Liver (tissue), 3 donors: ENCODE measurements at regions not wholly inside any gene's neighbourhood (a gene's known extent, or its start where the extent isn't known, plus 50 kb on each side); places are given as distances from the start of the nearest gene placed in this dataset.

Experiments used
- CTCF ChIP-seq: fragments of 150-350 bp; IDR thresholded peaks from 2 replicates; pipeline ENCODE4 v1.5.1; 2017; ENCODE audit warnings: improper control_type of control experiment, low read depth, low read length; ENCODE audit not compliant: missing input control
- EGR1 ChIP-seq, 2 donors: IDR thresholded peaks; 2 replicates each; pipeline ENCODE4 v1.6.1; 2016 to 2018; ENCODE audit warnings: antibody characterized with exemption in 2 of 2, low read depth in 2 of 2
- FOXA1 ChIP-seq: IDR thresholded peaks from 2 replicates; pipeline ENCODE4 v1.6.1; 2016; ENCODE audit warnings: antibody characterized with exemption
- GABPA ChIP-seq, 2 donors: IDR thresholded peaks in 1 of 2; conservative IDR thresholded peaks in 1 of 2; 2 replicates each; pipeline ENCODE4 v1.6.1; 2016; ENCODE audit warnings: antibody characterized with exemption in 2 of 2, mild to moderate bottlenecking in 1 of 2, moderate library complexity in 1 of 2
- HNF4G ChIP-seq: IDR thresholded peaks from 2 replicates; pipeline ENCODE4 v1.6.1; 2016; ENCODE audit warnings: antibody characterized with exemption
- RAD21 ChIP-seq, 2 donors: IDR thresholded peaks; 2 replicates each; pipeline ENCODE4 v1.6.1; 2016; ENCODE audit warnings: antibody characterized with exemption in 2 of 2, mild to moderate bottlenecking in 2 of 2
- RXRA ChIP-seq, 2 donors: IDR thresholded peaks; 2 replicates each; pipeline ENCODE4 v1.6.1; 2017 to 2018; ENCODE audit warnings: antibody characterized with exemption in 2 of 2, mild to moderate bottlenecking in 1 of 2
- SP1 ChIP-seq: IDR thresholded peaks from 2 replicates; pipeline ENCODE4 v1.6.1; 2018; ENCODE audit warnings: antibody characterized with exemption, mild to moderate bottlenecking
- TAF1 ChIP-seq: conservative IDR thresholded peaks from 2 replicates; pipeline ENCODE4 v1.6.1; 2016; ENCODE audit warnings: antibody characterized with exemption, mild to moderate bottlenecking
- YY1 ChIP-seq: IDR thresholded peaks from 2 replicates; pipeline ENCODE4 v1.6.1; 2016; ENCODE audit warnings: antibody characterized with exemption, mild to moderate bottlenecking
- ZBTB33 ChIP-seq: IDR thresholded peaks from 2 replicates; pipeline ENCODE4 v1.6.1; 2016; ENCODE audit warnings: antibody characterized with exemption
- TF ChIP-seq, protein P1 (sequence below): IDR thresholded peaks from 2 replicates; pipeline ENCODE4 v1.6.1; 2016; ENCODE audit warnings: antibody characterized with exemption, mild to moderate bottlenecking
- TF ChIP-seq, protein P2 (sequence below): IDR thresholded peaks from 2 replicates; pipeline ENCODE4 v1.6.1; 2016; ENCODE audit warnings: antibody characterized with exemption
- TF ChIP-seq, protein P3 (sequence below): IDR thresholded peaks from 2 replicates; pipeline ENCODE4 v1.6.1; 2016; ENCODE audit warnings: antibody characterized with exemption
- donor health status: healthy.
- donor health status: healthy.

DNA sequence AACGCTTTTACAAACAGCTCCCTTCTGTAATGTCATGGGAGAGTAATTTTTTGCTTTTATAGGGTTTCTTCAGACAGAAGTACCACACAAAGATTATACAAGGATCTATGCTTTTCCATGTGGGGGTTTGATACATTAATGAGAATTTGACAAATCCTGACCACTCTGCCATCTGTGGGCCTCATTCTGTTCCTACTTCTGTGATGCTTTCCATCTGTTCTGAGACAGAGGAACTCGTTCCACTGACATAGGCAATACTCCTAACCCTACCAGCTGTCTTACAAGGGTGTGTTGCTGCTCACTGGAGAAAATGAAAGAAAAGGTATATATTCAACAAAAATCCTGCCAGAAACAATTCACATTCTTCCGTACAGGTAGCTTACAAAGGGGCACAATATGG, 59.4 kb upstream of the NAMPT start:
- TF ChIP-seq, protein P1, sequence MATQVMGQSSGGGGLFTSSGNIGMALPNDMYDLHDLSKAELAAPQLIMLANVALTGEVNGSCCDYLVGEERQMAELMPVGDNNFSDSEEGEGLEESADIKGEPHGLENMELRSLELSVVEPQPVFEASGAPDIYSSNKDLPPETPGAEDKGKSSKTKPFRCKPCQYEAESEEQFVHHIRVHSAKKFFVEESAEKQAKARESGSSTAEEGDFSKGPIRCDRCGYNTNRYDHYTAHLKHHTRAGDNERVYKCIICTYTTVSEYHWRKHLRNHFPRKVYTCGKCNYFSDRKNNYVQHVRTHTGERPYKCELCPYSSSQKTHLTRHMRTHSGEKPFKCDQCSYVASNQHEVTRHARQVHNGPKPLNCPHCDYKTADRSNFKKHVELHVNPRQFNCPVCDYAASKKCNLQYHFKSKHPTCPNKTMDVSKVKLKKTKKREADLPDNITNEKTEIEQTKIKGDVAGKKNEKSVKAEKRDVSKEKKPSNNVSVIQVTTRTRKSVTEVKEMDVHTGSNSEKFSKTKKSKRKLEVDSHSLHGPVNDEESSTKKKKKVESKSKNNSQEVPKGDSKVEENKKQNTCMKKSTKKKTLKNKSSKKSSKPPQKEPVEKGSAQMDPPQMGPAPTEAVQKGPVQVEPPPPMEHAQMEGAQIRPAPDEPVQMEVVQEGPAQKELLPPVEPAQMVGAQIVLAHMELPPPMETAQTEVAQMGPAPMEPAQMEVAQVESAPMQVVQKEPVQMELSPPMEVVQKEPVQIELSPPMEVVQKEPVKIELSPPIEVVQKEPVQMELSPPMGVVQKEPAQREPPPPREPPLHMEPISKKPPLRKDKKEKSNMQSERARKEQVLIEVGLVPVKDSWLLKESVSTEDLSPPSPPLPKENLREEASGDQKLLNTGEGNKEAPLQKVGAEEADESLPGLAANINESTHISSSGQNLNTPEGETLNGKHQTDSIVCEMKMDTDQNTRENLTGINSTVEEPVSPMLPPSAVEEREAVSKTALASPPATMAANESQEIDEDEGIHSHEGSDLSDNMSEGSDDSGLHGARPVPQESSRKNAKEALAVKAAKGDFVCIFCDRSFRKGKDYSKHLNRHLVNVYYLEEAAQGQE = no peak
- TF ChIP-seq CTCF = no peak
- no peak for TF ChIP-seq RAD21 (IDR thresholded peaks at IDR 0.05)
- no peak for TF ChIP-seq GABPA (IDR thresholded peaks at IDR 0.05 in 1 of 2, conservative IDR thresholded peaks at IDR 0.05 in 1 of 2)
- TF ChIP-seq, protein P2, sequence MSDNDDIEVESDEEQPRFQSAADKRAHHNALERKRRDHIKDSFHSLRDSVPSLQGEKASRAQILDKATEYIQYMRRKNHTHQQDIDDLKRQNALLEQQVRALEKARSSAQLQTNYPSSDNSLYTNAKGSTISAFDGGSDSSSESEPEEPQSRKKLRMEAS = no peak
- no peak for TF ChIP-seq SP1
- TF ChIP-seq YY1 = no peak
- TF ChIP-seq, protein P3, sequence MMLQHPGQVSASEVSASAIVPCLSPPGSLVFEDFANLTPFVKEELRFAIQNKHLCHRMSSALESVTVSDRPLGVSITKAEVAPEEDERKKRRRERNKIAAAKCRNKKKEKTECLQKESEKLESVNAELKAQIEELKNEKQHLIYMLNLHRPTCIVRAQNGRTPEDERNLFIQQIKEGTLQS = no peak
- no peak for TF ChIP-seq HNF4G
- no peak for TF ChIP-seq RXRA (IDR thresholded peaks at IDR 0.05)
- TF ChIP-seq FOXA1 = no peak
- no peak for TF ChIP-seq TAF1
- no peak for TF ChIP-seq ZBTB33
- TF ChIP-seq EGR1 (IDR thresholded peaks at IDR 0.05; ENCODE audit: low read depth in 2 of 2) = no peak
